GM21825 (cell line): ENCODE measurements at regions not wholly inside any gene's neighbourhood (a gene's known extent, or its start where the extent isn't known, plus 50 kb on each side); places are given as distances from the start of the nearest gene placed in this dataset.
"Not testable (repeated sequence)": the region's sequence is repeated elsewhere in the genome, so short reads cannot be mapped to it uniquely, and the experiment has no call there.

ENCODE experiments used
- ATAC-seq: cut with Tn5 transposase; IDR thresholded peaks from one replicate; pipeline ENCODE4 v1.9.1; 2021; ENCODE audit warnings: mild to moderate bottlenecking, moderate library complexity; ENCODE audit not compliant: unreplicated experiment

GRCh38 chr16:32116080-32116479 lies 137.0 kb upstream of the TP53TG3D start:
- no peak for ATAC-seq

GRCh38 chr16:32116533-32116932 lies 136.6 kb upstream of the TP53TG3D start:
- ATAC-seq: not testable (repeated sequence)

- not testable (repeated sequence) for ATAC-seq
Observed at GRCh38 chr16:32120372-32120771, 132.7 kb upstream of the TP53TG3D start.

- not testable (repeated sequence) for ATAC-seq
Observed at GRCh38 chr16:32120779-32121178, 132.3 kb upstream of the TP53TG3D start.

GRCh38 chr16:32121273-32121900 lies 131.7 kb upstream of the TP53TG3D start:
- ATAC-seq: not testable (repeated sequence)

GRCh38 chr16:32152434-32152833 lies 100.7 kb upstream of the TP53TG3D start:
- ATAC-seq: not testable (repeated sequence)

- ATAC-seq: peak; percentile 55
Observed at GRCh38 chr16:32187918-32188669, 65.0 kb upstream of the TP53TG3D start.

- not testable (repeated sequence) for ATAC-seq
Observed at GRCh38 chr16:32202585-32202984, 50.5 kb upstream of the TP53TG3D start.
